Tibial artery (tissue), 4 donors: ENCODE measurements at regions not wholly inside any gene's neighbourhood (a gene's known extent, or its start where the extent isn't known, plus 50 kb on each side); places are given as distances from the start of the nearest gene placed in this dataset.

ENCODE experiments used
- DNase-seq, 2 donors: peaks; one replicate each; pipeline ENCODE4 v3.0.0-alpha.2; 2019
- H3K27ac ChIP-seq, 2 donors: fragments of 200-600 bp; sonication (generic) in 1 of 2; 1 replicate in 1 of 2; 2 replicates in 1 of 2; pipeline ENCODE4 v1.5.1; 2018 to 2019; ENCODE audit warnings: mild to moderate bottlenecking in 1 of 2
- H3K27me3 ChIP-seq, 2 donors: fragments of 200-600 bp; sonication (generic) in 1 of 2; one replicate each; pipeline versions ENCODE4 v1.5.1 to v1.6.0; 2016 to 2019
- H3K36me3 ChIP-seq, 3 donors: fragments of 200-600 bp; sonication (generic) in 2 of 3; one replicate each; pipeline ENCODE4 v1.5.1; 2016 to 2019; ENCODE audit warnings: mild to moderate bottlenecking in 2 of 3
- H3K4me1 ChIP-seq, 4 donors: fragments of 200-600 bp; sonication (generic) in 2 of 4; 1 replicate in 3 of 4; 2 replicates in 1 of 4; pipeline ENCODE4 v1.5.1; 2016 to 2019
- H3K4me3 ChIP-seq, 2 donors: fragments of 200-600 bp; sonication (generic) in 1 of 2; 1 replicate in 1 of 2; 2 replicates in 1 of 2; pipeline ENCODE4 v1.5.1; 2018 to 2019; ENCODE audit warnings: mild to moderate bottlenecking in 2 of 2
- H3K9me3 ChIP-seq, 3 donors: fragments of 200-600 bp; sonication (generic) in 1 of 3; one replicate each; pipeline ENCODE4 v1.5.1; 2016 to 2019
- intact Hi-C: fragments of 100-400 bp; cut with DNase I; formaldehyde crosslinking; loops from one replicate; pipeline ENCODE4 v1.15.0; 2023; ENCODE audit warnings: low total_unique reads
- TF ChIP-seq, protein P1 (sequence below), 2 experiments: fragments of 200-600 bp in 1 of 2; fragments of 450-650 bp in 1 of 2; IDR thresholded peaks; one replicate each; pipeline ENCODE4 v1.5.1; 2017 to 2019; ENCODE audit warnings: antibody characterized with exemption in 2 of 2, mild to moderate bottlenecking in 1 of 2, moderate library complexity in 1 of 2

DNA sequence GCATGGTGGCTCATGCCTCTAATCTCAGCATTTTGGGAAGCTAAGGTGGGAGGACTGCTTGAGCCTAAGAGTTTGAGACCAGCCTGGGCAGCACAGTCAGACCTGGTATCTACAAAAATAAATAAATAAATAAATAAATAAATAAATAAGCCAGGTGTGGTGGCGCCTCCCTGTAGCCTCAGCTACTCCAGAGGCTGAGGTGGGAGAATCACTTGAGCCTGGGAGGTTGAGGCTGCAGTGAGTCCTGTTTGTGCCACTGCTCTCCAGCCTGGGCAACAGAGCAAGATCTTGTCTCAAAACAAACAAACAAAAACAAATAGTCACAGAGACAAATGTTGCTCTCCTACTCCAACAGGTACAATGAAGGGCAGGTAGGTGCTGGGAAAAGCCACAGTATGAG is 242.4 kb upstream of the POU3F1 start:
- DNase-seq: no peak
- Histone ChIP-seq H3K27ac (no peak overlapping the region), H3K4me1 (peaks cover 0 to 7% (median 0%) of the 10 kb centered on the region in 4 donors), H3K4me3 (no peak overlapping the region), H3K36me3 (no peaks in the 10 kb centered on the region), H3K9me3 (no peaks in the 10 kb centered on the region), H3K27me3 (peaks cover 0 to 18% of the 10 kb centered on the region in 2 donors)
- TF ChIP-seq, protein P1, sequence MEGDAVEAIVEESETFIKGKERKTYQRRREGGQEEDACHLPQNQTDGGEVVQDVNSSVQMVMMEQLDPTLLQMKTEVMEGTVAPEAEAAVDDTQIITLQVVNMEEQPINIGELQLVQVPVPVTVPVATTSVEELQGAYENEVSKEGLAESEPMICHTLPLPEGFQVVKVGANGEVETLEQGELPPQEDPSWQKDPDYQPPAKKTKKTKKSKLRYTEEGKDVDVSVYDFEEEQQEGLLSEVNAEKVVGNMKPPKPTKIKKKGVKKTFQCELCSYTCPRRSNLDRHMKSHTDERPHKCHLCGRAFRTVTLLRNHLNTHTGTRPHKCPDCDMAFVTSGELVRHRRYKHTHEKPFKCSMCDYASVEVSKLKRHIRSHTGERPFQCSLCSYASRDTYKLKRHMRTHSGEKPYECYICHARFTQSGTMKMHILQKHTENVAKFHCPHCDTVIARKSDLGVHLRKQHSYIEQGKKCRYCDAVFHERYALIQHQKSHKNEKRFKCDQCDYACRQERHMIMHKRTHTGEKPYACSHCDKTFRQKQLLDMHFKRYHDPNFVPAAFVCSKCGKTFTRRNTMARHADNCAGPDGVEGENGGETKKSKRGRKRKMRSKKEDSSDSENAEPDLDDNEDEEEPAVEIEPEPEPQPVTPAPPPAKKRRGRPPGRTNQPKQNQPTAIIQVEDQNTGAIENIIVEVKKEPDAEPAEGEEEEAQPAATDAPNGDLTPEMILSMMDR (IDR thresholded peaks at IDR 0.05): no peak
- intact Hi-C loops: no loop called here

DNA sequence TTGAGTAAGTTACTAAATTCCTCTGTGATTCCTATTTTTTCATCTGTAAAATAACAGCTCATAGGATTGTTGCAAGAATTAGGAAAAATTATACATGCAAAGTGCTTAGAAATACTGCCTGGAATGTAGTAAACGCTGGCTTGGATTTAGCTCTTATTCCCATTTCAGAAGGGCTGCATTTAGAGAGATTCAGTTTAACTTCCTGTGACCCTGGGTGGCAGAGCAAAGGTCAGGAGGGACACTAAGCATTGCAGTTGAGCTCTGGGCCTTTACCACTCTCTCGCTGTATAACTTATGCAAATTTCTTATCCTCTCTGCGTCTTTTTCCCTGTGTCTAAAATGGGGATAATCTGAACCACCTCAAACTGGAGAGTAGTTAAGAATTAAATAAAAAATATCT is 241.0 kb upstream of the POU3F1 start:
- H3K27ac ChIP-seq: no peak overlapping the region

DNA sequence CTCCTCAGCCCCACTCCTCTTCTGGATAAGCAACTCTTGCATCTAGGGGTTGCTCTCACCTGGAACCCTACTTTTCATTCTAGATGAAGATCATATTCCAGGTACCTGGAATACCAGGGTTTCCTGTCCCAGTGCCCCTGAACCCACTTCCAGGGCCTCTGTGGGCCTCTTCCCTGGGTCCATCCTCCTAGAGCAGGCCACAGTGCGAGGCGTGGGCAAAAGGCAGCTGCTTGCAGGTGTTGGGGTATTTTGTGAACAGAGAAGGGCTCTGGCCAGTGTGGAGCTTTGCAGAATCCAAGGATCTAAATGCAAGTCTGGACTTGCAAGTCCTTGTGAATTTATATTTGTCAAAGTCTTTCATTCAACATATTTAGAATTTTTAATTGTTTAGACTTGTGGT is 240.4 kb upstream of the POU3F1 start:
- H3K36me3 ChIP-seq: no peaks in the 10 kb centered on the region
- H3K27ac ChIP-seq: no peak overlapping the region
- no peak for DNase-seq
- peaks cover 0 to 4% (median 0%) of the 10 kb centered on the region in 4 donors for H3K4me1 ChIP-seq
- intact Hi-C loops: no loop called here
- TF ChIP-seq, protein P1 (IDR thresholded peaks at IDR 0.05): no peak
- H3K9me3 ChIP-seq: no peaks in the 10 kb centered on the region
- no peak overlapping the region for H3K4me3 ChIP-seq
- peaks cover 0 to 13% of the 10 kb centered on the region in 2 donors for H3K27me3 ChIP-seq

More for the DNA sequence above, 241.0 kb upstream of the POU3F1 start:
- TF ChIP-seq, protein P1 (IDR thresholded peaks at IDR 0.05): no peak
- no peak for DNase-seq
- H3K36me3 ChIP-seq: no peaks in the 10 kb centered on the region
- H3K4me1 ChIP-seq: peaks cover 0 to 7% (median 0%) of the 10 kb centered on the region in 4 donors
- H3K4me3 ChIP-seq: no peak overlapping the region
- peaks cover 0 to 13% of the 10 kb centered on the region in 2 donors for H3K27me3 ChIP-seq
- H3K9me3 ChIP-seq: no peaks in the 10 kb centered on the region
- intact Hi-C loops: no loop called here

GRCh38 chr1:38285807-38286530 is 239.4 kb upstream of the POU3F1 start:
- no peaks in the 10 kb centered on the region for H3K36me3 ChIP-seq
- TF ChIP-seq, protein P1 (IDR thresholded peaks at IDR 0.05): no peak
- DNase-seq: no peak
- no peak overlapping the region for H3K27ac ChIP-seq
- H3K9me3 ChIP-seq: no peaks in the 10 kb centered on the region
- no peak overlapping the region for H3K4me3 ChIP-seq
- intact Hi-C loops: no loop called here
- H3K27me3 ChIP-seq: peaks cover 0 to 13% of the 10 kb centered on the region in 2 donors
- no peaks in the 10 kb centered on the region for H3K4me1 ChIP-seq

DNA sequence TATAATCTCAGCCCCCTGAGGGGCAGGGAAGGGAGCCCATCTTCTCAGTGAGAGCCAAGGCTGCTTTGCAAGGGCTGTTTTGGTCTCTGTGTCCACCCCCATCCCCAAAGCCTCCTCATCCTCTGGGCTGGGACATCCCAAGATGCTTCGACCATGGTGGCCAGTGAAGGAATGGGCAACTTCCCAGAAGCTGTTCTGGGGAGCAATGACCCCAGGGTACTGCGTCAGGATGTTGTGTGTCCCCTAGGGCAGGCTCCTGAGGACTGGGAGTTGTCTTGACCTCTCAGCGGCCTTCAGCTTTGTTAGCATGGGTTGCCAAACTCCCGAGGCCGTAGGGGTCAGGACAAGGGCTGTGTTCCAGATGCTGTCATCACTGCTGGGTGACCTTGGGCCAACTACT is 238.4 kb upstream of the POU3F1 start:
- no peaks in the 10 kb centered on the region for H3K4me1 ChIP-seq
- no peaks in the 10 kb centered on the region for H3K36me3 ChIP-seq
- intact Hi-C loops: no loop called here
- DNase-seq: no peak
- H3K9me3 ChIP-seq: peaks cover 0 to 4% (median 0%) of the 10 kb centered on the region in 3 donors
- no peak overlapping the region for H3K27ac ChIP-seq
- H3K27me3 ChIP-seq: peaks cover 0 to 13% of the 10 kb centered on the region in 2 donors
- no peak overlapping the region for H3K4me3 ChIP-seq
- TF ChIP-seq, protein P1 (IDR thresholded peaks at IDR 0.05): no peak
